HG03196 (cell line): ENCODE measurements at regions not wholly inside any gene's neighbourhood (a gene's known extent, or its start where the extent isn't known, plus 50 kb on each side); places are given as distances from the start of the nearest gene placed in this dataset.
A peak's percentile ranks its signal among the peaks of the same experiment; 100 is the strongest.
"Not testable (repeated sequence)": the region's sequence is repeated elsewhere in the genome, so short reads cannot be mapped to it uniquely, and the experiment has no call there.

ENCODE experiments used
- ATAC-seq: cut with Tn5 transposase; IDR thresholded peaks from one replicate; pipeline ENCODE4 v1.9.1; 2021; ENCODE audit not compliant: unreplicated experiment

GRCh38 chr6:18586133-18586532 is 199.0 kb downstream of the RNF144B start:
- ATAC-seq, result no peak

- ATAC-seq, result peak; percentile 87
These were observed 208.8 kb downstream of the RNF144B start for GRCh38 chr6:18595774-18596530.

- no peak for ATAC-seq
These were observed 209.3 kb downstream of the RNF144B start for GRCh38 chr6:18596531-18596835.

DNA sequence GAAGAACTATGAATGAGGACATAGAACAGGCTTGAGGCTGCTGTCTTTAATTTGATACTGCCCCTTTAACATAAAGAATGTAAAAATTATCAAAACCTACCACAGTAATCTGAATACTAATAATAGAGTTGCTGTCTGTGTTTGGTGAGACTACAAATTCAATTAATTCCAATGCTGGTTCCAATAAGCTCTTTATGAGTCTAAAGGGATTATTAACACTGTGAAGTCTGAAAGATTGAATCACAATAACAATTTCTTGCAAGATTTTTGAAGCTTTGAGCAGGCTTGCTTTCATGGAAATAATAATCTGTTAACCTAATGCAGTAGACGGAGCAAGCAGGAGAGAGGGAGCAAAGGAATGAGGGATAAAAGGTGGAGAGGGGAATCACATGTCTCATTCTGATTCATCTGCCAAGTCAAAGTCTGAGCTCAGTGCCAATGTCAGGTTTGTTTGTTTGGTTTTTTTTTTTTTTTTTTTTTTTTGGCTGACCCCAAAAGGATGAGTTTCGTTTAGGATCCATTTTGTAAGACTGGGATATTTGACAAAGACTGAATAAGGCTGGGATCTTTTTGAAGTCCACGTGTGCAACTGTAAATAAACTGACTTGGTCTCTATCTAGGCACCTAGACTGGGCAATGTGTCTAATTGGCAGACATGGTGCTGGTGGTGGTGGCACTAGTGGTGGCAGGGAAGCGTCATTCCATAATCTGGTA is 211.6 kb downstream of the RNF144B start:
- ATAC-seq, result no peak

- ATAC-seq, result no peak
These were observed 213.1 kb downstream of the RNF144B start for GRCh38 chr6:18600255-18600654.

DNA sequence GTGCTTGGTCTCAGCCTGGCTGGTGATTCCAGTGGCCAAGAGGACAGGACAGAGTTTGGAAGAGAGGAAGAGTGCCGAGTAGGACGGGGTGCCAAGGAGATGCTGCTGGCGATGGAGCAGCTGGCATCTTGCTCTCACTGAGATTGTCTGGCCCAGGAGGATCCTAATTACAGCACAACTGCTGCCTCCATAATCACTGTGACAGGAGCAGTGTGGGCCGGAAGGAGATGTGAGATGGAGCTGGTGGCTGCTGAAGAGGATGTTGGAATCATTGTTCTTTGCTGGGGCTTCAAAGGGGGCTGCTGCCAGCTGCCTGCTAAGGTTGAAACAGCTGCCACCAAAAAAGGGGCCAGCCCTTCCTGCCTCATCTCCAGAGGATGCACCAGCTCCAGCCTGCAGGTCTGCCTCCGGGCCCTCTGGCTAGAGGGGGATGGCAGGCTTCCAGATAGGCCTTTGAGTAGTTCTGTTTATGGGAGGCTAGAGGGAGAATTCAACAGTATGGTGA is 214.4 kb downstream of the RNF144B start:
- ATAC-seq, result no peak

DNA sequence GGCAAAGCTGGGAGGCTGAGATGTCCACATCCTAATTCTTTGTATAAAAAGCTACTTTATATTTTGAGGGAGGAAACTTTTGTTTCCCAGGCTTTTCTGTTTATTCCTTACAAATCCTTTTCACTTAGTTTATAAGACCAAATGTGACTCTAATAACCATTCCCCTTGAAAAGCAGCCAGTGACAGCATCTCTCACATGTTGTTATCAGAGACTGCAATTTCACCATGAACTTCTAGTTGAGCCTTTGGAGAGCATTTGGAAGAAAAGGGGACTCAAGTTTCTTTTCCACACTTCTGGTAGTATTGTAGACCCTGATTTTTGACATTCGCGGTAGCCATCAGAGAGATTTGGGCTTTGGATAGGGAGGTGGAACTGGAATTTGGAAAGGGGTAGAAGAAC is 215.8 kb downstream of the RNF144B start:
- no peak for ATAC-seq

DNA sequence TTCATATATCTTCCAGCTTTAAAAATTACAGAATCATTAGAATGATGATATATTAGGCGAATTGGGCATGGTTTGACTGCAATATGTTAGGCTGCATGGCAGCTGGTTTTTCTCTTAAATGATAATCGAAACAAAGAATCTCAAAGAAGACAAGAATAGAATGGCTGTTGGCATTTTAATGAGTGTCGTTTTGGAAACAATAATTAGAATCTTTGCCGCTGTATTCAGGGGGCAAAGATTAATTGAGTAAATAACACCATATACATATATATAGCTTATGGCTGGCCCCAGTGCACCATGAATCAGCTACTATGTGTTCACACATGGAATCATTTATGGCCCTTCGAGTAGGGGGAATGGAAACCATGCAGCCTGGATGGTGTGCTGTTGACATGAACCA is 216.2 kb downstream of the RNF144B start:
- ATAC-seq, result no peak

GRCh38 chr6:18605841-18606240 is 218.7 kb downstream of the RNF144B start:
- no peak for ATAC-seq

DNA sequence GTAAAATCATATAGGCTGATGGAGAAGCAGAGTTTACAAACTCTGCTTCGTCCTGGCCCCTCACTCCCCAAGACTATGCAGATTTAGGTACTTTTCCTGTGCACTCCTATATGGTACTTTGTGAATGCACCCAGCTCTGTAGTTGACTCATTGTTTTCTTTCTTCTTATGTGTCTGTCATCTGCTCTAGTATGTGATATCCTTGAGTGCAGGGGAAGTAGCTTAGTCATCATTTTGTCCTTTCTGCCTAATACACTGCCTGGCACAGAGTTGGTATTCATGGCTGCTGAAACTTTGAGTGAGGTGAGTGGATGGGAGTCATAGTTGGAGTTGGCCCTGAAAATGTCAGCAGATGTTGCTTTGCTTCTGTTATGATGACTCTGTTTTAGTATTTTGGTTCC is 222.6 kb downstream of the RNF144B start:
- no peak for ATAC-seq

GRCh38 chr6:18613319-18613925 is 226.3 kb downstream of the RNF144B start:
- no peak for ATAC-seq

DNA sequence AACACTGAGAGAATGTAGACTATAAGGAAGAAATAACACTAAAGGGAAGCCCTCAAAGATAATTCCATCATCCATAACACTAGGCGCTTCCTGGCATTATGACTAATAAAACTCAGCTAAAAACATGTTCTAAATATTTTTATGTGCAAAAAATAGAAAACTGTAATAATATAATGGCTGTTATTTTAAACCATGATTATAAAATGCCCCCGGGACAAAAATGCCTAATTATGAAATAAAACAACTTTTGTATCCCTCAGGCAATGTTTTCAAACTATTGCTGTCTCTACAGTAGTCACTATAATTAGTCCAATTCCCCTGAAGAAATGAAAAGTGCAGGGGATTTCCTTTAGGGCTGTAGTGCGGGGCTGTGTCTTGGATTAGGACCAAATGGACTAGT is 242.4 kb downstream of the RNF144B start:
- ATAC-seq, result no peak

- no peak for ATAC-seq
These were observed 245.7 kb downstream of the RNF144B start for GRCh38 chr6:18632670-18633410.

- ATAC-seq, result no peak
These were observed 247.8 kb downstream of the RNF144B start for GRCh38 chr6:18634912-18635311.

DNA sequence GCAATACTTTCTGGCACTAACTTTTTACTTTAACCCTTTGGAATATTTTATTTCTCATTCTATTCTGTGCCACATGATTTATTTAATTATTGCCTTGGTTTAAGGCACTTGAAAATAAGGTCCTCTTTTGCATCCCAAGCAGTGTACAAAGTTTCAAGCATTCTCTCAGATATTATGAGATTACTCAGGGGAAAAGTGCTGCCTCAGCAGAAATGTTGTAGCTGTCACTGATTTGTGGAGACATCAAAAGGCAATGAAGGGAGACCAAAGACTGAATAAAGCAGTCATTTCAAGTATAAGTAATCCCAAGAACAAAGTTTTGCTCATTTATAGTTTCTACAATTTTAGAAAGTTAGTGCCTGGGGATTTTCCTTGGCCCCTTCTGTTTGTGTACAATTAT is 253.0 kb downstream of the RNF144B start:
- ATAC-seq, result no peak

- no peak for ATAC-seq
These were observed 253.6 kb downstream of the RNF144B start for GRCh38 chr6:18640754-18641153.

DNA sequence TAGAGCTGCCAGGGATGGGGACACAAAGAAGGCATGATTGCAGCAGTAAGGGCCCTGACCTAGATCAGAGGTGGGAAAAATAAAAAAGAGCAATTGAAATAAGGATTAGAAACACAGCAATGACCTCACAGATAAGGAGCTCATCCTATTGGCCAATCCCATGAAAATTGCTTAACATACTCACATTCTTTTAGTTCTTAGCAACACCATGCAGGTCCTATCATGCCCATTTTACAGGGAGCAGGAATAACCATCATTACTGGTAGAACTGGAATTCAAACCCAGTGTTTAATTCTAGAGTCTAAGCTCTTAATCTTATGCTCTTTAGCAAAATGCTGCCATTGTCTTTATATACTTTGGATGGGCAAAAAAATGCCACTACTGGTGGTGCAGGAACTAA is 267.7 kb downstream of the RNF144B start:
- no peak for ATAC-seq

DNA sequence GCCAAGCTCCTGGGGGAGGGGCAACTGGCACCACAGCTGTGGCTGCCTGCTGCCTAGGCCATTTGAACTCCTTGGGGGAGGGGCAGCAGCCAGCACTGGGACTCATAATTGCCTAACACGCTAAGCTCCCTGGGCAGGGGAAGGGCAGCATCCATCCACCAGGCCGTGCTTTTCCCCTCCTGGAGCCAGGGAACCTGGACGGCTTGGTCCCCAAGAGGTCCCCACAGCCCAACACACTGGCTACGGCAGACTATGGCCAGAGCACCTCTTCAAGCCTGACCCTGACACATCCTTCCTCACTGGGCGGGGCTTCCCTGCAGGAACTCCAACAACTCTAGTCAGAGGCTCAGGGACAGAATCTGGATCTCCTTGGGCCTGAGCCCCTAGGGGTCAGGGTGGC is 269.4 kb downstream of the RNF144B start:
- ATAC-seq, result no peak

- ATAC-seq, result not testable (repeated sequence)
These were observed 272.8 kb downstream of the RNF144B start for GRCh38 chr6:18659994-18660393.

GRCh38 chr6:18663011-18663410 is 275.9 kb downstream of the RNF144B start:
- no peak for ATAC-seq

GRCh38 chr6:18664401-18664800 is 277.3 kb downstream of the RNF144B start:
- no peak for ATAC-seq
